Cardiac muscle cell (in vitro differentiated cells and primary cell): ENCODE measurements at regions not wholly inside any gene's neighbourhood (a gene's known extent, or its start where the extent isn't known, plus 50 kb on each side); places are given as distances from the start of the nearest gene placed in this dataset.

Experiments
- DNase-seq, 2 donors: peaks; one replicate each; pipeline versions ENCODE4 v3.0.0 to v3.0.0-alpha.2; 2010 to 2017; ENCODE audit warnings: low read depth in 1 of 2, low spot score in 1 of 2
- H3K27ac ChIP-seq: fragments of 200-600 bp; sonication (generic); 2 replicates; pipeline ENCODE4 v1.5.1; 2016
- H3K27me3 ChIP-seq: fragments of 200-600 bp; sonication (generic); 2 replicates; pipeline ENCODE4 v1.6.0; 2016; ENCODE audit warnings: control low read depth
- H3K36me3 ChIP-seq: fragments of 200-600 bp; sonication (generic); 2 replicates; pipeline ENCODE4 v1.5.1; 2016; ENCODE audit warnings: control low read depth
- H3K4me1 ChIP-seq: fragments of 200-600 bp; sonication (generic); 2 replicates; pipeline ENCODE4 v1.8.1; 2017; ENCODE audit warnings: low read depth, mild to moderate bottlenecking, mixed run types
- H3K4me3 ChIP-seq: fragments of 200-600 bp; sonication (generic); 2 replicates; pipeline ENCODE4 v1.5.1; 2016; ENCODE audit warnings: mild to moderate bottlenecking
- H3K9me3 ChIP-seq: fragments of 200-600 bp; sonication (generic); 2 replicates; pipeline ENCODE4 v1.5.1; 2017; ENCODE audit warnings: low read depth, mild to moderate bottlenecking, control low read depth
- TF ChIP-seq, protein P1 (sequence below): IDR thresholded peaks from 2 replicates; pipeline ENCODE4 v1.5.1; 2012; ENCODE audit warnings: low read depth, mild to moderate bottlenecking, low read length

DNA sequence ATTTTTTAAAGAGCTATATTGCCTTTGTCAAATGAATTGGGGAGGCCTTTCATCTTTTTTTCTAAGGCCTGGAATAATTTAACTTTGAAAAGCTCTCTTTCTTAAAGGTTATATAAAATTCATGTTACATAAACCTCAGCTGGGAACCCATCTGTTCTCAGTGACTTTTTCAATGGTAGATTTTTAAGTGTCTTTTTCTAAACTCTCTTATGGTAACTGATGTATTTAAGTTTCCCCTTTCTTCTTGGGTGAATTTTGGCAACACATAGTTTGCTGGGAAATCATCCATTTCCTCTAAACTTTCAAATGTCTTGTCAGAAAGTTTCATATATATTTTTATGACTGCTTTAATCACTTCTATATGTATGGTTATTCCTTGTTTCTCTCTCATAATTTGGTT lies 362.2 kb upstream of the KLF6 start:
- DNase-seq: no peak
- no peaks in the 10 kb centered on the region for H3K36me3 ChIP-seq
- H3K27me3 ChIP-seq: no peaks in the 10 kb centered on the region
- H3K27ac ChIP-seq: no peak overlapping the region
- TF ChIP-seq, protein P1, sequence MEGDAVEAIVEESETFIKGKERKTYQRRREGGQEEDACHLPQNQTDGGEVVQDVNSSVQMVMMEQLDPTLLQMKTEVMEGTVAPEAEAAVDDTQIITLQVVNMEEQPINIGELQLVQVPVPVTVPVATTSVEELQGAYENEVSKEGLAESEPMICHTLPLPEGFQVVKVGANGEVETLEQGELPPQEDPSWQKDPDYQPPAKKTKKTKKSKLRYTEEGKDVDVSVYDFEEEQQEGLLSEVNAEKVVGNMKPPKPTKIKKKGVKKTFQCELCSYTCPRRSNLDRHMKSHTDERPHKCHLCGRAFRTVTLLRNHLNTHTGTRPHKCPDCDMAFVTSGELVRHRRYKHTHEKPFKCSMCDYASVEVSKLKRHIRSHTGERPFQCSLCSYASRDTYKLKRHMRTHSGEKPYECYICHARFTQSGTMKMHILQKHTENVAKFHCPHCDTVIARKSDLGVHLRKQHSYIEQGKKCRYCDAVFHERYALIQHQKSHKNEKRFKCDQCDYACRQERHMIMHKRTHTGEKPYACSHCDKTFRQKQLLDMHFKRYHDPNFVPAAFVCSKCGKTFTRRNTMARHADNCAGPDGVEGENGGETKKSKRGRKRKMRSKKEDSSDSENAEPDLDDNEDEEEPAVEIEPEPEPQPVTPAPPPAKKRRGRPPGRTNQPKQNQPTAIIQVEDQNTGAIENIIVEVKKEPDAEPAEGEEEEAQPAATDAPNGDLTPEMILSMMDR: no peak
- no peaks in the 10 kb centered on the region for H3K4me1 ChIP-seq
- no peaks in the 10 kb centered on the region for H3K9me3 ChIP-seq
- no peak overlapping the region for H3K4me3 ChIP-seq

DNA sequence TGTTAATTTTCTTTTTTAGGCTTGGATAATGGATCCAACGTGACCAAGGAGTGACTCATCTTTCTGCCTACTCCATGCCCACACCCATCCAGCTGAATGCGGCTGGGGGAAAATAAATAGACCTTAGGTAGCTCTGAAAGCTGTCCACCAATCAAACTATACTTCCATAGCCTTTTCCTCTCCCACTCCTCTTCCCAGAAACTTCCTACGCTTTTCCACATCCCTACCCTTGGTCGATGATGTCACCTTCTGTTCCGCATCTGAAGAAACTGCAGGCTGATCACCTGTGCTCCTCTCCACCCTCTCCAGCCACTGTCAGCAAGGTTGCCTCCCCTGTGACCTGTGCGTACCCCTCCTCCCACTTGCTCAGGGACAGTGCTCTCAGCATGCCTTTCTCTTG lies 359.8 kb upstream of the KLF6 start:
- TF ChIP-seq, protein P1: no peak
- DNase-seq: no peak
- Histone ChIP-seq H3K9me3 (no peaks in the 10 kb centered on the region), H3K4me1 (no peaks in the 10 kb centered on the region), H3K27ac (no peak overlapping the region), H3K36me3 (no peaks in the 10 kb centered on the region), H3K4me3 (no peak overlapping the region), H3K27me3 (no peaks in the 10 kb centered on the region)

DNA sequence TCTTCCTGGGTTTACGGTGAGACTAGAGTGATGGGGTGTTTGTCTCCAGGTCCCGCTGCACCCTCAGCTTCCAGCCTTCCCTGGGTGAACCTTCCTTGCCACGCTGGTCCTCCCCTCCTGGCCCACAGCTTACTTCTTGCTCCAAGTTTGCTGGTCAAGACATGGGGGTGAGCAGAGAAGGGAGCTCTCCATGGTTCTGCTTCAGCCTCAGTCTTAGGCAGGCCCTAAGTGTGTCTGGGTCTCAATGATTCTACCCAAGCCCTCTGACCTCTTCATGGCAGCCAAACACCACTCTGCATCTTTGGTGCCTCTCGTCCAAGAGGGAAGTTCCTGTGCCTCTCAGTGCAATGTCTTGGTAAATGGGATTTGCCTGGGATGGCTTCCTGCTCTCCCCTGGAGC lies 356.5 kb upstream of the KLF6 start:
- Histone ChIP-seq H3K4me1 (no peaks in the 10 kb centered on the region), H3K4me3 (no peak overlapping the region), H3K9me3 (no peaks in the 10 kb centered on the region), H3K27ac (no peak overlapping the region), H3K36me3 (no peaks in the 10 kb centered on the region), H3K27me3 (no peaks in the 10 kb centered on the region)
- DNase-seq: peak; percentile 37 to 59
- TF ChIP-seq, protein P1: no peak

DNA sequence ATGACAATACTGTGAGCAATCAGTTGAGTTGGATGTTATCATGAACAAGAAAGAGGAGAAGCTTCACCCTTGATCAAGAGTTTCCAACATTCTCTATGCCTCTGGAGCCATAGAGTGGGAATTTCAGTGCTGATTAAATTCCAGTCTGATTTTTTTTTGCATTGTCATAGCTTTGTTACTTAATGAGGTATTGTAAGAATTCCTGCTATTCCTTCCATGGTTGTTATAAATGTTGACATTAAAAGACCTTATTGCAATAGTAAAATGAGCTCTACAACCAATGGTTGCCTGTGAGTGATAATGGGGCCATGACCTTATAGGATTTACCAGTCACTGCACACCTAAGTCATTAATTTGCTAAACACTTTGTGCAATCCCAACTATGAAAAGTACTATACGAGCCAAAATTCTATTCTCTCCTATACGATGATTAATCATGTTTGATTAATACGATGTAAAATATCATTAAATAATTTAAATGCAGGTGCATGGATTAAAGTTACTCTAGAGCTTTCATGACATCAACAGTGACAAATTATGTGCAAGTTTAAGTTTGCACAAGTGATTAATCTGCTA lies 353.2 kb upstream of the KLF6 start:
- Histone ChIP-seq H3K27me3 (no peaks in the 10 kb centered on the region), H3K4me1 (no peaks in the 10 kb centered on the region), H3K36me3 (no peaks in the 10 kb centered on the region), H3K4me3 (no peak overlapping the region), H3K9me3 (no peaks in the 10 kb centered on the region), H3K27ac (no peak overlapping the region)
- TF ChIP-seq, protein P1: no peak
- DNase-seq: peak in 1 of 2 donors; percentile 3

DNA sequence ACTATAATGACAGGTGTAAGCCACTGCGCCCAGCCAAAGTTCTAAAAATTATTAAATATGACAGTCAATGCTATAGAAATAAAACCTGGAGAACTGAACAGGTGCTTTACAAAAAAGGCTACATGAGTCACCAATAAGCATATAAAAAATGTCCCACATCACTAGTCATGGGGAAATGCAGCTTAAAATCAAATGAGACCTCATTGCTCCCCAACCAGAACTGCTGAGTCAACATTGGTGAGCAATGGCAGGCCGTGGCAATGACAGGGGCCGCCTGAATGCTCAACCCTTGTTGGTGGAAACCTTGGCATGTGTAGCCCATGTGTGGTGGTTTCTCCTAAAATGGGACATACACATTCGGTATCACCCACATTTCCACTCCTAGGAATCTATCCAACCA lies 352.3 kb upstream of the KLF6 start:
- Histone ChIP-seq H3K4me1 (no peaks in the 10 kb centered on the region), H3K4me3 (no peak overlapping the region), H3K27me3 (no peaks in the 10 kb centered on the region), H3K27ac (no peak overlapping the region), H3K36me3 (no peaks in the 10 kb centered on the region), H3K9me3 (no peaks in the 10 kb centered on the region)
- TF ChIP-seq, protein P1: no peak
- DNase-seq: no peak

DNA sequence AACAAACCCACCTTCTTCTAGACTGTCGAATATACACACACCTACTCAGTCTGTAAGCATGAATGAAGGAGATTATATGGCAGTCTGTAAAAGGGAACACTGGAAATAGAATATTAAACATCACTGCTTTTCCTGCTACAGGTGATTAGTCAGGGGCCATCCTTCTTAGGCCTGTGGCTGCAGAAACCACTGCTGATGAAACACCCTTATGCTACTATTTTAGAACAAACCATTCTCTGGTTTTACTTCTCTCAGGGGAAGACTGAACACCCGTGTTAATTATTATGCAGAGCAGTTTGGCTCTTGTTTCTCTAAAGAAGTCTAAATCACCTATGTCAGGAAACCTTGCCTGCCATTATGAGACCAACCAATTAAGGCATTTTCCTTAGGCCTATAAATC lies 351.1 kb upstream of the KLF6 start:
- Histone ChIP-seq H3K36me3 (no peaks in the 10 kb centered on the region), H3K27ac (no peak overlapping the region), H3K27me3 (no peaks in the 10 kb centered on the region), H3K9me3 (no peaks in the 10 kb centered on the region), H3K4me1 (no peaks in the 10 kb centered on the region), H3K4me3 (no peak overlapping the region)
- TF ChIP-seq, protein P1: no peak
- no peak for DNase-seq
